SK-N-SH (cell line): ENCODE measurements at regions not wholly inside any gene's neighbourhood (a gene's known extent, or its start where the extent isn't known, plus 50 kb on each side); places are given as distances from the start of the nearest gene placed in this dataset.

ENCODE experiments used
- CTCF ChIA-PET: fragments of 300-600, 350-600 bp; formaldehyde crosslinking; extraction: SDS; loops from one replicate; lab custom pipeline; 2021; lab: Yijun Ruan, JAX
- POLR2A ChIA-PET: fragments of 350-600 bp; sonication (Branson Sonifier 250); formaldehyde crosslinking; extraction: SDS; loops from one replicate; lab custom pipeline; 2020; ENCODE audit warnings: antibody characterized with exemption, inconsistent platforms; lab: Yijun Ruan, JAX
- DNase-seq: peaks from one replicate; pipeline ENCODE4 v3.0.0; 2012
- H2AFZ ChIP-seq: fragments of 200-600 bp; sonication (generic); 2 replicates; pipeline ENCODE4 v1.8.1; 2016; ENCODE audit warnings: antibody characterized with exemption, mild to moderate bottlenecking, low read depth
- H3F3A ChIP-seq: fragments of 200-600 bp; sonication (generic); replicated peaks from 2 replicates; pipeline ENCODE3; 2016; ENCODE audit warnings: antibody characterized with exemption, mild to moderate bottlenecking; ENCODE audit not compliant: insufficient read depth
- H3K27ac ChIP-seq, 2 experiments: fragments of 200-500 bp in 1 of 2; fragments of 200-600 bp in 1 of 2; sonication (Bioruptor generic) in 1 of 2; sonication (generic), shearing (Covaris generic) in 1 of 2; 2 replicates each; pipeline versions ENCODE4 v1.5.1 to v1.6.1; 2014 to 2016; ENCODE audit warnings: low read depth in 2 of 2, inconsistent platforms in 1 of 2, low read length in 1 of 2, mild to moderate bottlenecking in 1 of 2, mixed read lengths in 1 of 2
- H3K27me3 ChIP-seq: fragments of 200-600 bp; sonication (generic), shearing (Covaris generic); 2 replicates; pipeline ENCODE4 v1.6.1; 2016; ENCODE audit warnings: mixed run types; ENCODE audit not compliant: insufficient read depth
- H3K36me3 ChIP-seq, 2 experiments: fragments of 200-500 bp in 1 of 2; fragments of 200-600 bp in 1 of 2; sonication (Bioruptor generic) in 1 of 2; sonication (generic) in 1 of 2; replicated peaks in 1 of 2; 2 replicates each; pipeline versions ENCODE3 to v1.5.1; 2014 to 2016; ENCODE audit warnings: low read length in 1 of 2, mild to moderate bottlenecking in 1 of 2; ENCODE audit not compliant: insufficient read depth in 2 of 2, control insufficient read depth in 1 of 2
- H3K4me1 ChIP-seq, 2 experiments: fragments of 200-500 bp in 1 of 2; fragments of 200-600 bp in 1 of 2; sonication (Bioruptor generic) in 1 of 2; sonication (generic), shearing (Covaris generic) in 1 of 2; 2 replicates each; pipeline versions ENCODE4 v1.5.1 to v1.6.1; 2014 to 2016; ENCODE audit warnings: low read depth in 1 of 2, low read length in 1 of 2, mixed run types in 1 of 2; ENCODE audit not compliant: insufficient read depth in 2 of 2, control insufficient read depth in 1 of 2
- H3K4me2 ChIP-seq: fragments of 200-600 bp; sonication (generic), shearing (Covaris generic); 2 replicates; pipeline ENCODE4 v1.6.1; 2017; ENCODE audit warnings: mixed run types
- H3K4me3 ChIP-seq, 2 experiments: fragments of 200-500 bp in 1 of 2; fragments of 200-600 bp in 1 of 2; sonication (Bioruptor generic) in 1 of 2; sonication (generic), shearing (Covaris generic) in 1 of 2; 2 replicates each; pipeline versions ENCODE4 v1.5.1 to v1.8.1; 2014 to 2016; ENCODE audit warnings: low read depth in 2 of 2, inconsistent platforms in 1 of 2, low read length in 1 of 2, mild to moderate bottlenecking in 1 of 2, mixed read lengths in 1 of 2, moderate library complexity in 1 of 2
- H3K79me2 ChIP-seq: fragments of 200-600 bp; sonication (generic); 2 replicates; pipeline ENCODE4 v1.8.1; 2017; ENCODE audit warnings: mild to moderate bottlenecking; ENCODE audit not compliant: insufficient read depth
- H3K9ac ChIP-seq: fragments of 200-600 bp; sonication (generic); 2 replicates; pipeline ENCODE4 v1.6.1; 2017; ENCODE audit warnings: mixed run types
- H3K9me2 ChIP-seq: fragments of 200-600 bp; sonication (generic); 2 replicates; pipeline ENCODE4 v1.6.1; 2017; ENCODE audit warnings: mixed run types
- H3K9me3 ChIP-seq: fragments of 200-600 bp; sonication (generic); 2 replicates; pipeline ENCODE4 v1.6.1; 2017; ENCODE audit warnings: mixed run types, mild to moderate bottlenecking, moderate library complexity
- H4K20me1 ChIP-seq: fragments of 200-600 bp; sonication (generic); 2 replicates; pipeline ENCODE4 v1.6.1; 2017; ENCODE audit warnings: mild to moderate bottlenecking, mixed run types; ENCODE audit not compliant: insufficient read depth
- CHD2 ChIP-seq: fragments of 150-350 bp; IDR thresholded peaks from 2 replicates; pipeline ENCODE4 v1.6.1; 2018; ENCODE audit warnings: low read length; ENCODE audit not compliant: partially characterized antibody
- FOXJ3 ChIP-seq: sonication (generic); formaldehyde crosslinking; IDR thresholded peaks from 2 replicates; pipeline ENCODE4 v1.5.1; 2020; ENCODE audit warnings: mild to moderate bottlenecking, missing genetic modification reagents
- GABPA ChIP-seq: IDR thresholded peaks from 2 replicates; pipeline ENCODE4 v1.4.0; 2012; ENCODE audit warnings: low read depth, mild to moderate bottlenecking
- GATA2 ChIP-seq: sonication (generic); formaldehyde crosslinking; IDR thresholded peaks from 2 replicates; pipeline ENCODE4 v1.5.0; 2020; ENCODE audit warnings: mild to moderate bottlenecking, missing genetic modification reagents
- IRF3 ChIP-seq: fragments of 150-350 bp; IDR thresholded peaks from 2 replicates; pipeline ENCODE4 v1.6.1; 2016; ENCODE audit warnings: mild to moderate bottlenecking, low read depth, low read length
- NRF1 ChIP-seq: IDR thresholded peaks from 2 replicates; pipeline ENCODE4 v1.6.1; 2012; ENCODE audit warnings: low read depth, mild to moderate bottlenecking, low read length
- PBX3 ChIP-seq: IDR thresholded peaks from 2 replicates; pipeline ENCODE4; 2012
- RAD21 ChIP-seq: IDR thresholded peaks from 2 replicates; pipeline ENCODE4 v1.6.1; 2012; ENCODE audit warnings: mild to moderate bottlenecking, low read length
- REST ChIP-seq: IDR thresholded peaks from 2 replicates; pipeline ENCODE4 v1.6.1; 2012; ENCODE audit warnings: mild to moderate bottlenecking, low read depth, low read length, moderate library complexity
- SIN3A ChIP-seq: IDR thresholded peaks from 2 replicates; pipeline ENCODE4 v1.6.1; 2012; ENCODE audit warnings: low read depth, mild to moderate bottlenecking, low read length, moderate library complexity, borderline replicate concordance
- TEAD4 ChIP-seq: IDR thresholded peaks from 2 replicates; pipeline ENCODE4 v1.4.0; 2012; ENCODE audit warnings: mild to moderate bottlenecking, borderline replicate concordance; ENCODE audit not compliant: insufficient read depth
- USF2 ChIP-seq: fragments of 150-350 bp; IDR thresholded peaks from 2 replicates; pipeline ENCODE4 v1.6.1; 2017; ENCODE audit warnings: antibody characterized with exemption, low read length, low read depth, borderline replicate concordance
- ZBTB33 ChIP-seq: IDR thresholded peaks from 2 replicates; pipeline ENCODE4 v1.4.0; 2012; ENCODE audit warnings: low read depth, borderline replicate concordance
- WGBS: methylation state at CpG from one replicate; pipeline ENCODE4 v1.1.6; 2017; ENCODE audit warnings: low lambda C conversion rate; 5-methylcytosine and 5-hydroxymethylcytosine counted together

GRCh38 chr2:204292439-204292838 is 252.8 kb upstream of the PARD3B start (continued):
- no peak for TF ChIP-seq PBX3
- TF ChIP-seq USF2: no peak
- TF ChIP-seq IRF3: no peak
- TF ChIP-seq ZBTB33: no peak
- no peak for TF ChIP-seq CHD2

GRCh38 chr2:204293884-204294747 is 251.2 kb upstream of the PARD3B start:
- Histone ChIP-seq H3F3A (no peaks in the 10 kb centered on the region), H3K4me1 (no peaks in the 10 kb centered on the region), H3K79me2 (no peaks in the 10 kb centered on the region), H3K4me2 (no peak overlapping the region), H2AFZ (no peak overlapping the region), H3K36me3 (no peaks in the 10 kb centered on the region), H3K9ac (no peak overlapping the region), H3K9me3 (no peaks in the 10 kb centered on the region), H3K9me2 (no peaks in the 10 kb centered on the region), H4K20me1 (no peaks in the 10 kb centered on the region), H3K27ac (no peak overlapping the region), H3K27me3 (no peaks in the 10 kb centered on the region; the same call in 1 of the 2 replicates), H3K4me3 (no peak overlapping the region)
- POLR2A ChIA-PET: no interaction called here
- no peak for DNase-seq
- CTCF ChIA-PET: interaction anchor here (1.0 kb wide), 1 partner anchor 10 kb away, joined by 3 read pairs; no protein-coding TSS in a partner anchor
- WGBS: 46% methylated on average over 4 of the region's 4 CpGs
- TF ChIP-seq FOXJ3: no peak
- TF ChIP-seq CHD2: no peak
- no peak for TF ChIP-seq TEAD4
- no peak for TF ChIP-seq ZBTB33
- TF ChIP-seq GATA2 (CRISPR knock-in tag): no peak
- no peak for TF ChIP-seq REST
- no peak for TF ChIP-seq PBX3
- TF ChIP-seq USF2: no peak
- TF ChIP-seq SIN3A: no peak
- TF ChIP-seq NRF1: no peak
- TF ChIP-seq GABPA: no peak
- no peak for TF ChIP-seq RAD21
